ENCODE measurements at regions not wholly inside any gene's neighbourhood (a gene's known extent, or its start where the extent isn't known, plus 50 kb on each side); places are given as distances from the start of the nearest gene placed in this dataset.

GRCh38 chr11:112459001-112459400 is 198.3 kb upstream of the PLET1 start:
- TF ChIP-seq CTCF (IDR thresholded peaks at IDR 0.05; ENCODE audit: low read depth, low read length, poor library complexity, severe bottlenecking) (no peak), EZH2phosphoT487 (IDR thresholded peaks at IDR 0.05; ENCODE audit: borderline replicate concordance, low read length) (no peak)

Data from DOHH2 (cell line).